Neural progenitor cell (in vitro differentiated cells): ENCODE measurements at regions not wholly inside any gene's neighbourhood (a gene's known extent, or its start where the extent isn't known, plus 50 kb on each side); places are given as distances from the start of the nearest gene placed in this dataset.

Source experiments
- DNase-seq: peaks from one replicate; pipeline ENCODE4 v3.0.0-alpha.2; 2016; ENCODE audit warnings: low spot score
- H2AFZ ChIP-seq: fragments of 200-600 bp; sonication (generic); replicated peaks from 2 replicates; pipeline ENCODE4 v1.6.1; 2016; ENCODE audit warnings: antibody characterized with exemption
- H3F3A ChIP-seq: fragments of 200-600 bp; sonication (generic); 2 replicates; pipeline ENCODE4 v1.6.1; 2016; ENCODE audit warnings: antibody characterized with exemption, low read depth
- H3K27ac ChIP-seq: fragments of 200-600 bp; sonication (generic); 2 replicates; pipeline ENCODE4 v1.5.1; 2016; ENCODE audit warnings: mild to moderate bottlenecking
- H3K27me3 ChIP-seq: fragments of 200-600 bp; sonication (generic); 2 replicates; pipeline ENCODE4 v1.6.1; 2016; ENCODE audit warnings: mild to moderate bottlenecking, moderate library complexity
- H3K36me3 ChIP-seq: fragments of 200-600 bp; sonication (generic); 2 replicates; pipeline ENCODE4 v1.5.1; 2016
- H3K4me1 ChIP-seq: fragments of 200-600 bp; sonication (generic); 2 replicates; pipeline ENCODE4 v1.6.1; 2016; ENCODE audit warnings: mixed run types
- H3K4me2 ChIP-seq: fragments of 200-600 bp; sonication (generic); 2 replicates; pipeline ENCODE4 v1.6.1; 2016
- H3K4me3 ChIP-seq: fragments of 200-600 bp; sonication (generic); 2 replicates; pipeline ENCODE4 v1.5.1; 2016
- H3K79me2 ChIP-seq: fragments of 200-600 bp; sonication (generic); 2 replicates; pipeline ENCODE4 v1.6.1; 2016; ENCODE audit warnings: low read depth
- H3K9ac ChIP-seq: fragments of 200-600 bp; sonication (generic); 2 replicates; pipeline ENCODE4 v1.6.1; 2016
- H3K9me3 ChIP-seq: fragments of 200-600 bp; sonication (generic); 2 replicates; pipeline ENCODE4 v1.5.1; 2016; ENCODE audit warnings: low read depth
- H4K20me1 ChIP-seq: fragments of 200-600 bp; sonication (generic); 2 replicates; pipeline ENCODE4 v1.6.1; 2016; ENCODE audit warnings: low read depth
- H3K27ac Mint-ChIP-seq: 3 replicates; pipeline ENCODE4 v1.8.0; 2021; ENCODE audit warnings: mixed read lengths
- H3K27me3 Mint-ChIP-seq: 2 replicates; pipeline ENCODE4 v1.8.0; 2022; ENCODE audit warnings: low read depth, mild to moderate bottlenecking, inconsistent platforms, moderate library complexity, mixed read lengths; ENCODE audit not compliant: insufficient read depth
- H3K36me3 Mint-ChIP-seq: 3 replicates; pipeline ENCODE4 v1.8.0; 2021; ENCODE audit warnings: mixed read lengths
- H3K4me1 Mint-ChIP-seq: 3 replicates; pipeline ENCODE4 v1.8.0; 2021; ENCODE audit warnings: mixed read lengths
- H3K4me3 Mint-ChIP-seq: 3 replicates; pipeline ENCODE4 v1.8.0; 2021; ENCODE audit warnings: mild to moderate bottlenecking, moderate library complexity, mixed read lengths
- H3K9me3 Mint-ChIP-seq: 3 replicates; pipeline ENCODE4 v1.8.0; 2020; ENCODE audit warnings: mixed read lengths
- CTCF ChIP-seq: fragments of 200-600 bp; sonication (generic); IDR thresholded peaks from 2 replicates; pipeline ENCODE4 v1.5.1; 2017; ENCODE audit warnings: antibody characterized with exemption, mild to moderate bottlenecking
- EZH2 ChIP-seq: fragments of 200-600 bp; sonication (generic); IDR thresholded peaks from 2 replicates; pipeline ENCODE4 v1.6.1; 2017; ENCODE audit warnings: antibody characterized with exemption, mild to moderate bottlenecking, moderate library complexity
- EZH2phosphoT487 ChIP-seq: fragments of 200-600 bp; sonication (generic); IDR thresholded peaks from 2 replicates; pipeline ENCODE4 v1.6.1; 2017; ENCODE audit warnings: antibody characterized with exemption

- Histone ChIP-seq H2AFZ (no peak overlapping the region), H3F3A (peaks cover 11% of the 10 kb centered on the region), H3K4me2 (peak overlapping the region; percentile 46), H3K27me3 (no peaks in the 10 kb centered on the region), H3K4me3 (no peak overlapping the region), H3K4me1 (peaks cover 35% of the 10 kb centered on the region), H3K9me3 (no peaks in the 10 kb centered on the region), H3K79me2 (no peaks in the 10 kb centered on the region), H4K20me1 (no peaks in the 10 kb centered on the region), H3K27ac (peak overlapping the region; percentile 53), H3K9ac (no peak overlapping the region), H3K36me3 (no peaks in the 10 kb centered on the region)
- Mint-ChIP-seq H3K4me1 (peaks cover 40% of the 10 kb centered on the region), H3K4me3 (no peak overlapping the region), H3K27ac (peak overlapping the region; percentile 65), H3K36me3 (peaks cover 5% of the 10 kb centered on the region), H3K9me3 (no peaks in the 10 kb centered on the region), H3K27me3 (peaks cover 5% of the 10 kb centered on the region)
- peak; percentile 51 for DNase-seq
- no peak for TF ChIP-seq EZH2phosphoT487
- no peak for TF ChIP-seq CTCF
- no peak for TF ChIP-seq EZH2
These were observed 90.8 kb upstream of the PAK3 start for GRCh38 chrX:111005166-111005565.

- no peak overlapping the region for H3K4me2 ChIP-seq
- TF ChIP-seq EZH2 (no peak), CTCF (no peak), EZH2phosphoT487 (no peak)
- H3K4me1 ChIP-seq: peaks cover 36% of the 10 kb centered on the region
- no peak overlapping the region for H2AFZ ChIP-seq
- H3K79me2 ChIP-seq: no peaks in the 10 kb centered on the region
- no peak overlapping the region for H3K4me3 Mint-ChIP-seq
- no peaks in the 10 kb centered on the region for H3K9me3 Mint-ChIP-seq
- H3K9me3 ChIP-seq: no peaks in the 10 kb centered on the region
- H3K9ac ChIP-seq: no peak overlapping the region
- peaks cover 10% of the 10 kb centered on the region for H3K36me3 Mint-ChIP-seq
- peaks cover 33% of the 10 kb centered on the region for H3K4me1 Mint-ChIP-seq
- peaks cover 5% of the 10 kb centered on the region for H3K27me3 Mint-ChIP-seq
- no peak for DNase-seq
- H3F3A ChIP-seq: peaks cover 11% of the 10 kb centered on the region
- no peaks in the 10 kb centered on the region for H4K20me1 ChIP-seq
- no peak overlapping the region for H3K4me3 ChIP-seq
- H3K27ac ChIP-seq: no peak overlapping the region
- no peak overlapping the region for H3K27ac Mint-ChIP-seq
- no peaks in the 10 kb centered on the region for H3K27me3 ChIP-seq
- H3K36me3 ChIP-seq: no peaks in the 10 kb centered on the region
These were observed 92.9 kb upstream of the PAK3 start for GRCh38 chrX:111003118-111003517.

GRCh38 chrX:110992611-110993010 is 103.4 kb upstream of the PAK3 start:
- H3K9ac ChIP-seq: no peak overlapping the region
- Mint-ChIP-seq H3K27me3 (peaks cover 2% of the 10 kb centered on the region), H3K4me3 (no peak overlapping the region), H3K4me1 (no peaks in the 10 kb centered on the region), H3K36me3 (peaks cover 8% of the 10 kb centered on the region), H3K9me3 (peaks cover 1% of the 10 kb centered on the region), H3K27ac (no peak overlapping the region)
- no peaks in the 10 kb centered on the region for H3K36me3 ChIP-seq
- H3K4me3 ChIP-seq: no peak overlapping the region
- no peak overlapping the region for H3K27ac ChIP-seq
- no peaks in the 10 kb centered on the region for H3F3A ChIP-seq
- no peaks in the 10 kb centered on the region for H3K9me3 ChIP-seq
- H2AFZ ChIP-seq: no peak overlapping the region
- H3K4me1 ChIP-seq: no peaks in the 10 kb centered on the region
- peak; percentile 65 for DNase-seq
- no peaks in the 10 kb centered on the region for H3K27me3 ChIP-seq
- peaks cover 2% of the 10 kb centered on the region for H4K20me1 ChIP-seq
- H3K79me2 ChIP-seq: no peaks in the 10 kb centered on the region
- H3K4me2 ChIP-seq: no peak overlapping the region
- TF ChIP-seq CTCF (peak; percentile 76), EZH2phosphoT487 (no peak)
